ENCODE measurements at regions not wholly inside any gene's neighbourhood (a gene's known extent, or its start where the extent isn't known, plus 50 kb on each side); places are given as distances from the start of the nearest gene placed in this dataset.

- TF ChIP-seq, protein P1, sequence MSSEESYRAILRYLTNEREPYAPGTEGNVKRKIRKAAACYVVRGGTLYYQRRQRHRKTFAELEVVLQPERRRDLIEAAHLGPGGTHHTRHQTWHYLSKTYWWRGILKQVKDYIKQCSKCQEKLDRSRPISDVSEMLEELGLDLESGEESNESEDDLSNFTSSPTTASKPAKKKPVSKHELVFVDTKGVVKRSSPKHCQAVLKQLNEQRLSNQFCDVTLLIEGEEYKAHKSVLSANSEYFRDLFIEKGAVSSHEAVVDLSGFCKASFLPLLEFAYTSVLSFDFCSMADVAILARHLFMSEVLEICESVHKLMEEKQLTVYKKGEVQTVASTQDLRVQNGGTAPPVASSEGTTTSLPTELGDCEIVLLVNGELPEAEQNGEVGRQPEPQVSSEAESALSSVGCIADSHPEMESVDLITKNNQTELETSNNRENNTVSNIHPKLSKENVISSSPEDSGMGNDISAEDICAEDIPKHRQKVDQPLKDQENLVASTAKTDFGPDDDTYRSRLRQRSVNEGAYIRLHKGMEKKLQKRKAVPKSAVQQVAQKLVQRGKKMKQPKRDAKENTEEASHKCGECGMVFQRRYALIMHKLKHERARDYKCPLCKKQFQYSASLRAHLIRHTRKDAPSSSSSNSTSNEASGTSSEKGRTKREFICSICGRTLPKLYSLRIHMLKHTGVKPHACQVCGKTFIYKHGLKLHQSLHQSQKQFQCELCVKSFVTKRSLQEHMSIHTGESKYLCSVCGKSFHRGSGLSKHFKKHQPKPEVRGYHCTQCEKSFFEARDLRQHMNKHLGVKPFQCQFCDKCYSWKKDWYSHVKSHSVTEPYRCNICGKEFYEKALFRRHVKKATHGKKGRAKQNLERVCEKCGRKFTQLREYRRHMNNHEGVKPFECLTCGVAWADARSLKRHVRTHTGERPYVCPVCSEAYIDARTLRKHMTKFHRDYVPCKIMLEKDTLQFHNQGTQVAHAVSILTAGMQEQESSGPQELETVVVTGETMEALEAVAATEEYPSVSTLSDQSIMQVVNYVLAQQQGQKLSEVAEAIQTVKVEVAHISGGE (tag by site-specific recombination; conservative IDR thresholded peaks at IDR 0.05; ENCODE audit: low read depth), result no peak
- TF ChIP-seq ZNF37A (tag by site-specific recombination; IDR thresholded peaks at IDR 0.05) (no peak), KLF16 (tag by site-specific recombination; IDR thresholded peaks at IDR 0.05) (0 out of 2 replicates have a peak, but pooled peaks have one; percentile 23), GLIS2 (tag by site-specific recombination; IDR thresholded peaks at IDR 0.05) (peak; percentile 63), GLIS1 (tag by site-specific recombination; IDR thresholded peaks at IDR 0.05) (peak; percentile 55), EGR2 (tag by site-specific recombination; IDR thresholded peaks at IDR 0.05; ENCODE audit: low read depth) (0 out of 2 replicates have a peak, but pooled peaks have one; percentile 9)
Observed at GRCh38 chr19:30083125-30083681, 141.2 kb downstream of the URI1 start (continued).

GRCh38 chr19:30083701-30084156 is 141.7 kb downstream of the URI1 start:
- Histone ChIP-seq H3K4me3 (ENCODE audit: low read depth, low read length) (no peak overlapping the region), H3K4me1 (ENCODE audit: control insufficient read depth, insufficient read depth, low read length) (peaks cover 18% of the 10 kb centered on the region), H3K36me3 (ENCODE audit: control insufficient read depth in 2 of 2, insufficient read depth in 1 of 2, low read length in 2 of 2) (no peaks in the 10 kb centered on the region), H3K27ac (ENCODE audit: extremely low read depth, low read depth, low read length) (no peak overlapping the region), H3K9me3 (ENCODE audit: control insufficient read depth, insufficient read depth, low read depth, low read length) (peaks cover 10% of the 10 kb centered on the region)
- ChIA-PET POLR2A (no interaction called here), CTCF (no interaction called here)
- TF ChIP-seq GLIS1 (tag by site-specific recombination; IDR thresholded peaks at IDR 0.05), result peak; percentile 25; the same call in 1 of the 2 replicates
- no peak for TF ChIP-seq ZFP3 (tag by site-specific recombination; IDR thresholded peaks at IDR 0.05; ENCODE audit: low read depth)
- no peak for TF ChIP-seq ZNF175 (tag by site-specific recombination; IDR thresholded peaks at IDR 0.05)
- TF ChIP-seq, protein P2, sequence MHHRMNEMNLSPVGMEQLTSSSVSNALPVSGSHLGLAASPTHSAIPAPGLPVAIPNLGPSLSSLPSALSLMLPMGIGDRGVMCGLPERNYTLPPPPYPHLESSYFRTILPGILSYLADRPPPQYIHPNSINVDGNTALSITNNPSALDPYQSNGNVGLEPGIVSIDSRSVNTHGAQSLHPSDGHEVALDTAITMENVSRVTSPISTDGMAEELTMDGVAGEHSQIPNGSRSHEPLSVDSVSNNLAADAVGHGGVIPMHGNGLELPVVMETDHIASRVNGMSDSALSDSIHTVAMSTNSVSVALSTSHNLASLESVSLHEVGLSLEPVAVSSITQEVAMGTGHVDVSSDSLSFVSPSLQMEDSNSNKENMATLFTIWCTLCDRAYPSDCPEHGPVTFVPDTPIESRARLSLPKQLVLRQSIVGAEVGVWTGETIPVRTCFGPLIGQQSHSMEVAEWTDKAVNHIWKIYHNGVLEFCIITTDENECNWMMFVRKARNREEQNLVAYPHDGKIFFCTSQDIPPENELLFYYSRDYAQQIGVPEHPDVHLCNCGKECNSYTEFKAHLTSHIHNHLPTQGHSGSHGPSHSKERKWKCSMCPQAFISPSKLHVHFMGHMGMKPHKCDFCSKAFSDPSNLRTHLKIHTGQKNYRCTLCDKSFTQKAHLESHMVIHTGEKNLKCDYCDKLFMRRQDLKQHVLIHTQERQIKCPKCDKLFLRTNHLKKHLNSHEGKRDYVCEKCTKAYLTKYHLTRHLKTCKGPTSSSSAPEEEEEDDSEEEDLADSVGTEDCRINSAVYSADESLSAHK (tag by site-specific recombination; IDR thresholded peaks at IDR 0.05), result peak; percentile 37; the same call in 1 of the 2 replicates
- TF ChIP-seq ZFP37 (tag by site-specific recombination; IDR thresholded peaks at IDR 0.05), result no peak
- no peak for TF ChIP-seq OVOL3 (tag by site-specific recombination; IDR thresholded peaks at IDR 0.05)
- TF ChIP-seq BCL11A (tag by site-specific recombination; IDR thresholded peaks at IDR 0.05; ENCODE audit: low read depth), result no peak
- peak; percentile 39; the same call in 1 of the 2 replicates for TF ChIP-seq FEZF1 (tag by site-specific recombination; IDR thresholded peaks at IDR 0.05)
- 0 out of 2 replicates have a peak, but pooled peaks have one; percentile 31 for TF ChIP-seq ZNF501 (tag by site-specific recombination; IDR thresholded peaks at IDR 0.05)
- TF ChIP-seq ZNF529 (tag by site-specific recombination; IDR thresholded peaks at IDR 0.05; ENCODE audit: insufficient replicate concordance), result no peak
- no peak for TF ChIP-seq ZFP41 (tag by site-specific recombination; IDR thresholded peaks at IDR 0.05; ENCODE audit: borderline replicate concordance)
- TF ChIP-seq ZNF132 (tag by site-specific recombination; IDR thresholded peaks at IDR 0.05; ENCODE audit: borderline replicate concordance), result no peak
- no peak for TF ChIP-seq ZNF785 (tag by site-specific recombination; IDR thresholded peaks at IDR 0.05)
- TF ChIP-seq PRDM6 (tag by site-specific recombination; IDR thresholded peaks at IDR 0.05), result peak; percentile 85
- TF ChIP-seq ZNF768 (tag by site-specific recombination; IDR thresholded peaks at IDR 0.05), result no peak
- no peak for TF ChIP-seq ZNF48 (tag by site-specific recombination; IDR thresholded peaks at IDR 0.05)
- TF ChIP-seq ZNF302 (tag by site-specific recombination; IDR thresholded peaks at IDR 0.05; ENCODE audit: low read depth), result no peak
- no peak for TF ChIP-seq ZNF19 (tag by site-specific recombination; IDR thresholded peaks at IDR 0.05; ENCODE audit: low read depth)
- no peak for TF ChIP-seq ZNF510 (tag by site-specific recombination; IDR thresholded peaks at IDR 0.05; ENCODE audit: insufficient replicate concordance)
- no peak for TF ChIP-seq ZSCAN16 (tag by site-specific recombination; IDR thresholded peaks at IDR 0.05)
- TF ChIP-seq ZNF660 (tag by site-specific recombination; IDR thresholded peaks at IDR 0.05), result no peak
- TF ChIP-seq ZNF335 (tag by site-specific recombination; conservative IDR thresholded peaks at IDR 0.05), result peak; percentile 91
- TF ChIP-seq ZNF843 (tag by site-specific recombination; IDR thresholded peaks at IDR 0.05), result peak; percentile 68
- no peak for TF ChIP-seq ZNF221 (tag by site-specific recombination; IDR thresholded peaks at IDR 0.05; ENCODE audit: borderline replicate concordance)
- no peak for TF ChIP-seq ZNF16 (tag by site-specific recombination; IDR thresholded peaks at IDR 0.05; ENCODE audit: low read depth)
- TF ChIP-seq ZNF140 (tag by site-specific recombination; IDR thresholded peaks at IDR 0.05), result no peak
